ENCODE measurements at regions not wholly inside any gene's neighbourhood (a gene's known extent, or its start where the extent isn't known, plus 50 kb on each side); places are given as distances from the start of the nearest gene placed in this dataset.

GRCh38 chr10:78755063-78755701, 313.6 kb upstream of the ZMIZ1 start:
- DNase-seq (ENCODE audit: extremely low spot score): no peak
- TF ChIP-seq, protein P1, sequence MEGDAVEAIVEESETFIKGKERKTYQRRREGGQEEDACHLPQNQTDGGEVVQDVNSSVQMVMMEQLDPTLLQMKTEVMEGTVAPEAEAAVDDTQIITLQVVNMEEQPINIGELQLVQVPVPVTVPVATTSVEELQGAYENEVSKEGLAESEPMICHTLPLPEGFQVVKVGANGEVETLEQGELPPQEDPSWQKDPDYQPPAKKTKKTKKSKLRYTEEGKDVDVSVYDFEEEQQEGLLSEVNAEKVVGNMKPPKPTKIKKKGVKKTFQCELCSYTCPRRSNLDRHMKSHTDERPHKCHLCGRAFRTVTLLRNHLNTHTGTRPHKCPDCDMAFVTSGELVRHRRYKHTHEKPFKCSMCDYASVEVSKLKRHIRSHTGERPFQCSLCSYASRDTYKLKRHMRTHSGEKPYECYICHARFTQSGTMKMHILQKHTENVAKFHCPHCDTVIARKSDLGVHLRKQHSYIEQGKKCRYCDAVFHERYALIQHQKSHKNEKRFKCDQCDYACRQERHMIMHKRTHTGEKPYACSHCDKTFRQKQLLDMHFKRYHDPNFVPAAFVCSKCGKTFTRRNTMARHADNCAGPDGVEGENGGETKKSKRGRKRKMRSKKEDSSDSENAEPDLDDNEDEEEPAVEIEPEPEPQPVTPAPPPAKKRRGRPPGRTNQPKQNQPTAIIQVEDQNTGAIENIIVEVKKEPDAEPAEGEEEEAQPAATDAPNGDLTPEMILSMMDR (IDR thresholded peaks at IDR 0.05; ENCODE audit: control extremely low read depth, extremely low read depth, low read depth, missing control alignments): no peak
- ChIA-PET POLR2A (no interaction called here), CTCF (interaction anchor here (1.1 to 1.7 kb wide), 2 partner anchors 16 to 440 kb away, joined by 3 to 6 read pairs; no protein-coding TSS in a partner anchor)

DNA sequence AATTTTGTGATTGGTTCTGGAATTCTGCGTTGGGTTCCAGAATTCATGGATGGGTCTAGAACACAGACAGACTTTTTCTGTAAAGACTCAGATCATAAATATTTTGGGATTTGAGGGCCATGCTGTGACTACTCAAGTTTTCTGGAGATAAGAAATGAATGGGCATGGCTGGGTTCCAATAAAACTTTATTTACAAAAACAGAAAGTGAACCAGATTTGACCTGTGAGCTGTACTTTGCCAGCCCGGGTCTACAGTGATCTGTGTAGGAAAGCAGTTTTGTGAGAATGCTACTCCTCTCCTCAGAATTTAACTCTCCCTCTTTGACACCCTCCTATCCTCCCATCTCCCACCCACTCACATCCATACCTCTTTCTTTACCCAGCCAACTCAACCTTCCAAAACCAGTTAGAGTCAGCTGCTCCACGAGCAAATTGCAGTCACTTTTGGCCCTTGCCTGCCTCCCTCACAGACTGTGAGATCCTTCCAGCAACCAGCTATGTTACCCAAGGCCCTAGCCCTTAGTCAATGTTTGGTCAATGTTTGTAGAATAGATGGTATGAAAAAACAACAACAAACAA, 312.8 kb upstream of the ZMIZ1 start:
- TF ChIP-seq, protein P1 (IDR thresholded peaks at IDR 0.05; ENCODE audit: control extremely low read depth, extremely low read depth, low read depth, missing control alignments): no peak

DNA sequence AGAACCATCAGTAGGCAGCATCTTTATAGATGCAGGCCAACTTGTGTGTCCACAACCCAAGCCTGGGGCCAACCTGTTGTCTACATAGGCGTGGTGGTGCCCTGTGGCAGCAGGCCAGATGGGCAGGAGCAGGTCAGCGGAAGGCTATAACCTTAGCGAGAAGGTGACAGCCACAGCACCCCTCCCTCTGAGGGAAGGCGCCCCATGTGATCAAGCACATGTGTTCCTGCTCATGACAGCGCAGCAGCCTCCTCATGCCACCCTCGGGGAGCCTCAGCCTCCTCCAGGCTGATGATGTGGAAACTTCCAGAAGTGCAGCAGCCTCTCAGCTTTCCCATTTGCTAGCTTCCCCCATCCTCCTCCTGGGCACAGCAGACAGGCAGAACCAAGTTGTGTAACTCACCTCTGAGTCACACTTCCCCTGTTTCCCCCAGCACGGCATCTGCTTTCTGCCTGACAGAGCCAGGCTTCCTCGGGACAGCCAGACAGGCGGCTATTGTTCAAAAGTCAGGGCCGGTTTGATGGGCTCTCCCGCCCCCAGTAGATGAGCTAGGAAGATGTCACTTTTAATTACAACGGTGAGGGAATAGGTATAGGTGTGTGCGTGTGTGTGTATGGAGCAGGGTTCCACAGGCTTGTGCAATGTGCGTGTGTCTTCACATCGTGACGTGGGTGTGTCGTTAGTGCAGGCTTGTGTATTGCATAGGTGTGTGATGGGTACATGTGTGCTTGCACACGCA, 312.0 kb upstream of the ZMIZ1 start:
- ChIA-PET POLR2A (no interaction called here), CTCF (interaction anchor here (1.1 to 1.7 kb wide), 2 partner anchors 14 kb away, joined by 3 read pairs; no protein-coding TSS in a partner anchor)
- TF ChIP-seq, protein P1 (IDR thresholded peaks at IDR 0.05; ENCODE audit: control extremely low read depth, extremely low read depth, low read depth, missing control alignments): no peak
- DNase-seq (ENCODE audit: extremely low spot score): peak; percentile 33

More for the DNA sequence above, 312.8 kb upstream of the ZMIZ1 start:
- CTCF ChIA-PET: interaction anchor here (1.1 to 1.7 kb wide), 2 partner anchors 15 to 439 kb away, joined by 3 to 6 read pairs; no protein-coding TSS in a partner anchor
- DNase-seq (ENCODE audit: extremely low spot score): no peak
- POLR2A ChIA-PET: no interaction called here

DNA sequence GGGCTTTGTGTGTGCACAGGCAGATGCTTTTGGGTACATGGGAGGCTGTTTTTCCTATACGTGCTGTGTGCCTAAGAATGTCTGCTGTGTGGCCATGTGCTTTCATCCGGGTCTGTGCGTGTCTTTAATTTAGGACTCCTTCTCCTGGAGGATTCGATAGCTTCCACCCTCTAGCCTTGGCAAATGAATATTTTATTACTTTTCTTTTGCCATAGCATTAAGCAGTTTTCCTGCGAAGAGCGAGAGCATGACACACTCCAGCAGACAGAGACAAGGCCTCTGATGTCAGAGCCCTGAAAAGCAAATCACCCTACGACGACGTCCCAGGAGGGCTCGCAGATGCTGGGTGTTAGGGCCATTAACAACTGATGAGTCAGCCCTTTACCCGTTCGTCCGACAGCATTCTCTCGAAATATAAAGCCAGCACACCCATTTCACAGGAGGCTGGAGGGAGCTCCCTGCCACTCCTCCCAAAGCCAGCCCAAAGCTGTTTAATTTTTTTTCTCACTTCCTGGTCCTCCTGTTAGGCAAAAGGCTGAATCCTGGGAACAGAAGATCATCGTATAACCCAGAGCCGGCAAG, 311.3 kb upstream of the ZMIZ1 start:
- no peak for DNase-seq (ENCODE audit: extremely low spot score)
- ChIA-PET CTCF (interaction anchor here (1.7 kb wide), 1 partner anchor 15 kb away, joined by 3 read pairs; no protein-coding TSS in a partner anchor), POLR2A (no interaction called here)
- TF ChIP-seq, protein P1 (IDR thresholded peaks at IDR 0.05; ENCODE audit: control extremely low read depth, extremely low read depth, low read depth, missing control alignments): no peak

- no peak for DNase-seq (ENCODE audit: extremely low spot score)
- ChIA-PET POLR2A (no interaction called here), CTCF (interaction anchor here (1.7 kb wide), 1 partner anchor 15 kb away, joined by 3 read pairs; no protein-coding TSS in a partner anchor)
- TF ChIP-seq, protein P1 (IDR thresholded peaks at IDR 0.05; ENCODE audit: control extremely low read depth, extremely low read depth, low read depth, missing control alignments): no peak
These were observed 310.6 kb upstream of the ZMIZ1 start for GRCh38 chr10:78758176-78758575.

GRCh38 chr10:78759456-78760120, 309.2 kb upstream of the ZMIZ1 start:
- no peak for DNase-seq (ENCODE audit: extremely low spot score)
- POLR2A ChIA-PET: no interaction called here
- TF ChIP-seq, protein P1 (IDR thresholded peaks at IDR 0.05; ENCODE audit: control extremely low read depth, extremely low read depth, low read depth, missing control alignments): no peak
- CTCF ChIA-PET: interaction anchor here (1.7 to 1.8 kb wide), 2 partner anchors 16 to 1048 kb away, joined by 3 to 4 read pairs; no protein-coding TSS in a partner anchor

All from GM10248 (cell line).